HG02870 (cell line): ENCODE measurements at regions not wholly inside any gene's neighbourhood (a gene's known extent, or its start where the extent isn't known, plus 50 kb on each side); places are given as distances from the start of the nearest gene placed in this dataset.
"Not testable (repeated sequence)": the region's sequence is repeated elsewhere in the genome, so short reads cannot be mapped to it uniquely, and the experiment has no call there.

ENCODE experiments used
- ATAC-seq: cut with Tn5 transposase; IDR thresholded peaks from one replicate; pipeline ENCODE4 v1.9.1; 2021; ENCODE audit warnings: mild to moderate bottlenecking, moderate library complexity; ENCODE audit not compliant: unreplicated experiment

GRCh38 chr9:109653470-109653869, 126.5 kb upstream of the PALM2AKAP2 start:
- no peak for ATAC-seq

- not testable (repeated sequence) for ATAC-seq
Measured at GRCh38 chr9:109663978-109664377, 116.0 kb upstream of the PALM2AKAP2 start.

- ATAC-seq, result not testable (repeated sequence)
Measured at GRCh38 chr9:109665736-109666135, 114.3 kb upstream of the PALM2AKAP2 start.

- no peak for ATAC-seq
Measured at GRCh38 chr9:109681301-109681700, 98.7 kb upstream of the PALM2AKAP2 start.

- no peak for ATAC-seq
Measured at GRCh38 chr9:109682227-109682626, 97.8 kb upstream of the PALM2AKAP2 start.

- no peak for ATAC-seq
Measured at GRCh38 chr9:109683521-109683920, 96.5 kb upstream of the PALM2AKAP2 start.

GRCh38 chr9:109689701-109690100, 90.3 kb upstream of the PALM2AKAP2 start:
- ATAC-seq, result no peak

- ATAC-seq, result no peak
Measured at GRCh38 chr9:109699019-109699418, 81.0 kb upstream of the PALM2AKAP2 start.

- no peak for ATAC-seq
Measured at GRCh38 chr9:109704546-109704945, 75.5 kb upstream of the PALM2AKAP2 start.

- no peak for ATAC-seq
Measured at GRCh38 chr9:109705515-109705914, 74.5 kb upstream of the PALM2AKAP2 start.

GRCh38 chr9:109707355-109707754, 72.6 kb upstream of the PALM2AKAP2 start:
- ATAC-seq, result no peak

- ATAC-seq, result no peak
Measured at GRCh38 chr9:109708451-109708945, 71.5 kb upstream of the PALM2AKAP2 start.

GRCh38 chr9:109709866-109710265, 70.1 kb upstream of the PALM2AKAP2 start:
- ATAC-seq, result no peak

GRCh38 chr9:109710830-109711229, 69.2 kb upstream of the PALM2AKAP2 start:
- no peak for ATAC-seq

GRCh38 chr9:109715344-109715743, 64.7 kb upstream of the PALM2AKAP2 start:
- ATAC-seq, result no peak

- ATAC-seq, result no peak
Measured at GRCh38 chr9:109716631-109717030, 63.4 kb upstream of the PALM2AKAP2 start.

- no peak for ATAC-seq
Measured at GRCh38 chr9:109717342-109717741, 62.7 kb upstream of the PALM2AKAP2 start.

GRCh38 chr9:109718861-109719260, 61.1 kb upstream of the PALM2AKAP2 start:
- ATAC-seq, result no peak

- ATAC-seq, result no peak
Measured at GRCh38 chr9:109721001-109721400, 59.0 kb upstream of the PALM2AKAP2 start.

- ATAC-seq, result no peak
Measured at GRCh38 chr9:109722007-109722406, 58.0 kb upstream of the PALM2AKAP2 start.

- ATAC-seq, result no peak
Measured at GRCh38 chr9:109723781-109724180, 56.2 kb upstream of the PALM2AKAP2 start.

GRCh38 chr9:109725460-109725859, 54.5 kb upstream of the PALM2AKAP2 start:
- ATAC-seq, result no peak

- no peak for ATAC-seq
Measured at GRCh38 chr9:109726119-109726518, 53.9 kb upstream of the PALM2AKAP2 start.
